ENCODE measurements at regions not wholly inside any gene's neighbourhood (a gene's known extent, or its start where the extent isn't known, plus 50 kb on each side); places are given as distances from the start of the nearest gene placed in this dataset.
"Not testable (repeated sequence)": the region's sequence is repeated elsewhere in the genome, so short reads cannot be mapped to it uniquely, and the experiment has no call there.

DNA sequence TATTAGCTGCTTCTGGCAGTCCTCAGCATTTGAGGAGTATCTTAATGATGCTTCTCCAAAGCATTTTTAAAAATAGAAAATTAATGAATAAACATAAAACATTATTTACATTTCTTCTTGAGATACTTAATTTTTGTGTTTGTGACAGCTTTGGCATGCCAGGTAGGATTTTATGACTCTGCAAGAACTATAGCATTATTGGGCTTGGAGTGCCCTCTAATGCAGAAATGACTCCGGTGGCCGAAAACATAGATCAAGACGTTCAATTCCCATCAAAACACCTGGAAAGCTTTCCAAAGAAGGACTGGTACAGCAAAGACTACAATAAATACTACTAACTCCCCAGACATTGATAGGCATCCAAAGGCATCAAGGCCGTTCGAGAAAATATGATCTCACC, 366.4 kb upstream of the CXADR start:
- DNase-seq, result no peak

DNA sequence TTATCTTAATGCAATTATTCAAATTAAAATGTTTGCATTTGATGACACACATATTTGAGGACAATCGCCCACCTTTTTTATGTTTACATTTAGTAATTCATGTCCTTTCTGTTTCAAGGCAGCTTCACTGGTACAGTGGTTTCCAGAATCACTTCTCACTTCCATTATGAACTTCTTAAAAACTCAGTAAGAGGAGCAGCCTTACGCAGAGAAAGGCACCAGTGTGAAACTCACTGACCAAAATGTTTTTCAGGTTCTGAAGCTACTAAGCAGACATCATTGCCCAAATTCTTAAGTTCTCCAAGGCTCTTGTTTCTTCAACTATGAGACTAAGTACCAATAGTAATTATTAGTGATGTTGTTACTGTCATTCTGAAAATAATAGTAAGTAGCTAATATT, 353.1 kb upstream of the CXADR start:
- no peak for DNase-seq

- DNase-seq, result no peak
Measured at GRCh38 chr21:17185674-17186073, 327.2 kb upstream of the CXADR start.

DNA sequence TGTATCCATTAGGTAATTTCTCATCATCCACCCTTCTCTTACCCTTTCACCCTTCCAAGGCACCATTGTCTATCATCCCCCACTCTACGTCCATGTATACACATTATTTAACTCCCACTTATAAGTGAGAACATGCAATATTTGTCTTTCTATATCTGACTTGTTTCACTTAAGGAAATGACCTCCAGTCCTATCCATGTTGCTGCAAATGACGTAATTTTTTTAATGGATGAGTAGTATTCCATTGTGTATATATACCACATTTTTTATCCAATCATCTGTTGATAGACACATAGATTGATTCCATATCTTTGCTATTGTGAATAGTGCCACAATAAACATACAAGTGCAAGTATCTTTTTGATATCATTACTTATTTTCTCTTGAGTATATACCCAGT, 322.9 kb upstream of the CXADR start:
- DNase-seq, result no peak

GRCh38 chr21:17191346-17191993, 321.4 kb upstream of the CXADR start:
- no peak for DNase-seq

DNA sequence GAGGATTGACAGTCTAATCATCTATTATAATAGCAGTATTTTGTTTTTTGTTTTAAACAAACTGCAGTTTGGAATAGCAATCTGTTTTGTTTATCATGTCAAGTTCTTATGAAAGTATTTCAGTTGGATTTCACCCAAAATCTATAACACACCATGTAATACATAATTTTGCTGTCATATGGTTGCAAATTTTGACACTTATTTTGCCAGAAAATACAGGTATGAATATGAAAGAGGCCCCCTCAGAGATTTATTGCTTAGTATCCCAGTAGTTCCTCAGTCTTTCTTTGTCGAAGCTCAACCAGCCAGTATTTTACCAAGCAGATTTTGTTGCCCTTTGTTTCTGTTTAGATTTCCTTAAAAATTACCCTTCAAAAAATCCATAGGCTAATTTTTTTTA, 317.5 kb upstream of the CXADR start:
- DNase-seq, result no peak

DNA sequence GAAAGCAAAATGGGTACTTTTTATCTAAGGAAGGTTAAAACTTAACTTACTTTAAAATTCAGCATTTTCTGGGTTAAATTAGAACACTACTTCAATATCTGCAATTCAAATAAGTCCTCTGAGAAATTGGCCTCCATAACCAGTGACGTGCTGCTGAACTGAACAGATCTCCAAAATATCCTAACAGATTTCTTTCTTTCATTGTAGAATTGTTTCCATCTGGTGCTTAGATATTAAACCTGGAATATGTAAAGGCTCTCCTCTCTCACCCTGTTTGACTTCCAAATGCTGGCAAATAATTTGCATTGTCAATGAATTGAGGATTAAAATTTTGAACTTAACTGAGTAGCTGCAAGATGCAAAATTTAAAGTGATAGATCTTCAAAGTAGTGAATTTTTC, 316.9 kb upstream of the CXADR start:
- DNase-seq, result peak; percentile 84

DNA sequence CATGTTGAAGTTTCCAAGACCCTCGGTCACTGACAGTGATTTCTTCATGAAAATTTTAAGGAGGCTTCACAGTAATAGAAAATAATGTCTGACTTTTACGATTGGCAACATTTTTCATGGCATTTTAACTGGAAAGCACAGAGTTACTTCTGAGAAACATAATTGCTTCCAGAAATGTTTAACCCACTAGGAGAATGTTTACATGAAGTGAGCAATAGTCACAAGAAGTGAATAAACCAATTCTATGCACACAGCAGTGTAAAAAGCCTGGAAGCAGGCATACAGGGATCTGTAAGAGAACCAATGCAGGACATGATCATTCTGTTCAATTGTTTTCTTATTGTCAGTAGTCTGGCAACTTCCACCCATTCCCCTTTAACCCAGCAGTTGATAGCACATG, 316.2 kb upstream of the CXADR start:
- DNase-seq, result no peak

DNA sequence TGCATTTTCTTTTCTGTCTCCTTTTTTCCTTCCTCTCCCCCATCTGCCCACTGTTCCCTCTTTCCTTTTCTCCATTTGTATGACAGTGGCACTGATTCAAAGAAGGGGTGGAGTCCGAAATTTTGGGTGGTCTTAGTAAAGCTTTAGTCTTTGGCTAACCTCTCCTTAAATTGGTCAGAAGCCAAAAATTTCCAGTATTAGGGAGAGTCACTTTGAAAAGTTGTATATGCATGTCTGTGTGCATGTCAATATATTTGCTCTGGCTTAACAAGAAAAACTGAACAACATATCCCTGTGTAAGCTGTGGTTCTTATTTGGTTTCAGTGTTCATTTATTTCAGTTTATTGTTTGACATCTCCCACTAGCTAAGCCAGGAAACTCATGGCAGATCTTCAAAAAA, 314.8 kb upstream of the CXADR start:
- peak; percentile 73 for DNase-seq

DNA sequence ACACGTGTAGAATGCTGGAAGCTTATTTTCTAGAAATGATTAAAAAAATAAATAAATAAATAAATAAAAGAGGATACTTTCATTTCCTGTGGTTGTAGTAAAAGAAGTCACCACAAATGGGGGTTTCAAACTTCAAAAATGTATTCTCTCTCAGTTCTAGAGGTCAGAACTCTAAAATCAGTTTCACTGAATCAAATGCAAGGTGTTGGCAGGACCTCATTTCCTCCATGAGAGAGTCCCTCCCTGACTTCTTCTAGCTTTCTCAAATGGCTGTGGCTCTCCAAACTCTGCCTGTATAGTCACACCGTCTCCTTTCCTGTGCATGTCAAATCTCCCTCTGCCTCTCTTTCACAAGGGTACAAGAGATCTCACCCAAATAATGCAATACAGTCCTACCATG, 312.6 kb upstream of the CXADR start:
- DNase-seq, result no peak

DNA sequence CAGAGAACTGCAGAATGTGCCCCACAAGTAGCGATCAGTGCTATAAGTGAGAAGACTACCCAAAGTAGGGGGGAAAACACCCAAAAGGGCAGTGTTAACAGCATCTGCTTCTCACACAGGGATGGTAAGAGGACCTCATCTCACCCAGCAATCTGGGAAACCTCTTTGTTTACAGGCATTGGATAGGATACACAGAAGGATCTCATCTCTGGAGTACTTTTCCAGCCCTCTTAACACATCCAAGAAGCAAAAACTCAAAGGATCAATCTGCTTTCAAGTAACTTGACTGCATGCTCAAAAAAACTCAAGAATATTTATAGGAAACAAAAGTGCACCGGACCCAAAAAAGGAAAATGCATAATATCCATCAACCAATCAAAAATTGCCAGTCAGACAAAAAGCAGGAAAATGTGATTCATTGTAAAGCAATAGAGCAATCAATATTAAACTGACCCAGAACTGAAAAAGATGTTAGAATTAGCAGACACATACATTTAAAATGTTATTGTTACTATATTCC, 311.0 kb upstream of the CXADR start:
- no peak for DNase-seq

GRCh38 chr21:17214801-17215200, 298.0 kb upstream of the CXADR start:
- DNase-seq, result no peak

- DNase-seq, result not testable (repeated sequence)
Measured at GRCh38 chr21:17219050-17219449, 293.8 kb upstream of the CXADR start.

GRCh38 chr21:17231124-17231523, 281.7 kb upstream of the CXADR start:
- DNase-seq, result no peak

- no peak for DNase-seq
Measured at GRCh38 chr21:17231771-17232170, 281.1 kb upstream of the CXADR start.

DNA sequence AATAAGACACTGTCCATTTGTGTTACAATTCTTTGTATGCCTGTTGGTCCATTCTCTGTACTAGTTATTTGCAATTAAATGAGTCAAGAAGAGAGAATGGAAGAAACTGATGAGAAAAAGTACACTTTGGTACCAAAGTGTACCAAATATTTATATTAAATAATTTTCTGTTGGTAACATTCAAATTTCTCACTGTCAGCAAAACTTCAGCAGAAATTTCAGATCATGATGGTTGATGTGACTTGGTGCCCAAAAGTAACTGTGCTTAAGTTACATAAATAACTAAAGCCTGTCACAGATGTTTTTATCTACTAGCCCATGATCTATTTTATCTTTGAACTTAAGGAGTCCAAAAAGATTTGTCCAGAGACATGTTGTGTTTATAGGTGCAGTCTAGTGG, 274.4 kb upstream of the CXADR start:
- no peak for DNase-seq

GRCh38 chr21:17250778-17251241, 262.0 kb upstream of the CXADR start:
- DNase-seq, result no peak

DNA sequence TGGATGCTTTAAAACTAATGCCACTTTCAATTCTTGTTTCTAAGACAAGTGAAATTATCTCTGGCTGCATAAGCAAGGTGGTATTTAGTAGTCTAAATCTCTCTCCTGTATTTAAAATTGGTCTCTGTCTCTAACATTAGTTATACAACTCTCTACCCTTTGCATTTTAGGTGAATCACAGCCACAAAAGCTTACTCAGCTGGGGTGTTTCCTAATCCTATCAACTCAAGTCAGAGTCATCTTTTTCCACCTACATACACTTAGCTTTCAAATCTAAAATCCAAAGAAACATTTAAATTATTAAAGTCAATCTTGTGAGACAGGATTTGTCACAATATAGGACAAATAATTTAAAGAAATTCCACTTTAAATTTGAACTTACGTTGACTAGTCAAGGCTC, 255.1 kb upstream of the CXADR start:
- no peak for DNase-seq

DNA sequence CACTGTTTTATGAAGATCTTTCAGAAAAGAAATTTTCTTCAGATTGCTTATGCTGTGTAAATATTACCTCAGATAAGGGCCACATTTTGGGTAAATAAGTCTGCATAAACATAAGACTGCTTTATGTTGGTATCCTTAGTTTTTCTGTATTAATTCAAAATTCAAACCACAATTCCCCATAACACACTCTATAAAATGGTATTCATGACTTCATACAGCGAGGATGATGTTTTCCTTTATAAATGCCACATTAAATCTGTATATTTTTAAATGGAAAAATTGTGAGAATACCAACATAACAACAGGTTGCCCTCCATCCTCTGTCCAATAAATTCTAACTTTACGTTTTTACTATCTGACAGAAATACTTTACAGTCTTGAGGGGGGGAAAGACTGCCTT, 248.7 kb upstream of the CXADR start:
- no peak for DNase-seq

- DNase-seq, result no peak
Measured at GRCh38 chr21:17269760-17270159, 243.1 kb upstream of the CXADR start.

GRCh38 chr21:17270229-17270628, 242.6 kb upstream of the CXADR start:
- DNase-seq, result peak; percentile 65

- DNase-seq, result no peak
Measured at GRCh38 chr21:17279663-17280062, 233.2 kb upstream of the CXADR start.

- not testable (repeated sequence) for DNase-seq
Measured at GRCh38 chr21:17293016-17293562, 219.8 kb upstream of the CXADR start.

DNA sequence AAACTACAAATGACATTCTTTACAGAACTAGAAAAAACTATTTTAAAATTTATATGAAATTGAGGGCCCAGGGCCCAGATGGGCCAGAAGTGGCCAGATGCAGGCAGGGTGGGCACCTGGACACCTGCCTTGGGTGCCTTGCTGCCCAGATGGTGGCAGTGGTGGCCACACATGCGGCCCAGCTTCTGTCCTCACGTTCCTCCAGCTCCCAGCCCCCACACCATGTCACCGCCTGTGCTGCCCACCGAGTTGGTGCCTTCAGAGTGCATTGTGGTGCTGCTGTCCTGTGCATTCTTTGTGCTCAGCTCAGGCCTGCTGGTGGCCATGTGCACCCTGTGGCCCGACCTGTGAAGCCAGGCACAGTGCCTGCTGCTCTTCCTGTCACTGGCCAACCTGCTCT, 216.8 kb upstream of the CXADR start:
- DNase-seq, result no peak
